ENCODE measurements at regions not wholly inside any gene's neighbourhood (a gene's known extent, or its start where the extent isn't known, plus 50 kb on each side); places are given as distances from the start of the nearest gene placed in this dataset.
"Not testable (repeated sequence)": the region's sequence is repeated elsewhere in the genome, so short reads cannot be mapped to it uniquely, and the experiment has no call there.

GRCh38 chr6:63467247-63467954 lies 104.9 kb upstream of the LOC128125822 start:
- Histone ChIP-seq H3K9ac (ENCODE audit: extremely low read depth, insufficient read length, low read length) (no peak overlapping the region), H3K9me3 (ENCODE audit: control insufficient read depth, low read depth, low read length) (no peaks in the 10 kb centered on the region), H3K14ac (ENCODE audit: insufficient read depth, low read length) (no peak overlapping the region), H4K91ac (ENCODE audit: insufficient read length, low read depth, low read length) (no peak overlapping the region), H2BK15ac (ENCODE audit: low read depth, low read length) (no peak overlapping the region), H3K23ac (ENCODE audit: insufficient read length, low read depth, low read length) (no peak overlapping the region), H2BK12ac (ENCODE audit: insufficient read length, low read depth, low read length) (no peak overlapping the region), H3K18ac (ENCODE audit: insufficient read length, low read depth, low read length) (no peak overlapping the region), H2BK5ac (ENCODE audit: insufficient read length, low read length) (no peak overlapping the region), H2AFZ (ENCODE audit: low read length) (no peak overlapping the region), H2AK5ac (ENCODE audit: insufficient read length, low read length) (no peak overlapping the region), H3K79me1 (ENCODE audit: insufficient read depth, low read depth, low read length, poor library complexity, severe bottlenecking) (no peaks in the 10 kb centered on the region), H3K27me3 (ENCODE audit: insufficient read depth, low read length) (no peaks in the 10 kb centered on the region), H4K8ac (replicated peaks; ENCODE audit: insufficient read length, low read depth, low read length) (no peak overlapping the region), H4K5ac (ENCODE audit: insufficient read length, low read depth, low read length) (no peak overlapping the region), H3K23me2 (ENCODE audit: insufficient read length, low read depth, low read length, poor library complexity, severe bottlenecking) (no peaks in the 10 kb centered on the region), H2BK120ac (ENCODE audit: low read depth, low read length, poor library complexity, severe bottlenecking) (no peak overlapping the region), H3K4me2 (ENCODE audit: insufficient read depth, insufficient read length, low read length) (no peak overlapping the region), H3K4me1 (ENCODE audit: insufficient read depth, low read length) (no peaks in the 10 kb centered on the region), H3K4ac (ENCODE audit: low read depth, low read length) (no peak overlapping the region), H3K79me2 (ENCODE audit: insufficient read depth, low read length) (no peaks in the 10 kb centered on the region), H3K56ac (ENCODE audit: insufficient read length, low read depth, low read length) (no peak overlapping the region), H3K27ac (ENCODE audit: insufficient read length, low read depth, low read length) (no peak overlapping the region), H3T11ph (ENCODE audit: low read length) (no peak overlapping the region), H4K20me1 (ENCODE audit: control insufficient read depth, insufficient read depth, insufficient read length) (no peaks in the 10 kb centered on the region), H2BK20ac (ENCODE audit: low read depth, low read length, poor library complexity, severe bottlenecking) (no peak overlapping the region)
- no peak overlapping the region for H3K27ac Mint-ChIP-seq
- WGBS (ENCODE audit: extremely low coverage, insufficient read length, low lambda C conversion rate) = no CpG with 5 or more reads among the region's 10 CpGs
- no peak overlapping the region for H3K4me3 Mint-ChIP-seq
- 0 out of 4 replicates have a peak, but pooled peaks cover 0 to 2% of the 10 kb centered on the region in 2 experiments for H3K4me1 Mint-ChIP-seq
- H3K27me3 Mint-ChIP-seq (ENCODE audit: low read depth) = no peaks in the 10 kb centered on the region
- no peak for DNase-seq
- H3K36me3 Mint-ChIP-seq (ENCODE audit: insufficient read depth in 1 of 3, low read depth in 3 of 3) = no peaks in the 10 kb centered on the region; a peak in 1 of 7 replicates
- no peaks in the 10 kb centered on the region for H3K9me3 Mint-ChIP-seq
- TF ChIP-seq CTCF (conservative IDR thresholded peaks at IDR 0.05) = no peak

GRCh38 chr6:63471145-63471544 lies 101.1 kb upstream of the LOC128125822 start:
- not testable (repeated sequence) for H2BK120ac ChIP-seq (ENCODE audit: low read depth, low read length, poor library complexity, severe bottlenecking); H3K56ac ChIP-seq (ENCODE audit: insufficient read length, low read depth, low read length); H3K9ac ChIP-seq (ENCODE audit: extremely low read depth, insufficient read length, low read length); H3K9me3 ChIP-seq (ENCODE audit: control insufficient read depth, low read depth, low read length); H4K20me1 ChIP-seq (ENCODE audit: control insufficient read depth, insufficient read depth, insufficient read length); H3K18ac ChIP-seq (ENCODE audit: insufficient read length, low read depth, low read length); H2BK20ac ChIP-seq (ENCODE audit: low read depth, low read length, poor library complexity, severe bottlenecking); H3K27me3 Mint-ChIP-seq (ENCODE audit: low read depth); H3K9me3 Mint-ChIP-seq; H3K79me2 ChIP-seq (ENCODE audit: insufficient read depth, low read length); H2AK5ac ChIP-seq (ENCODE audit: insufficient read length, low read length); H3K4me1 ChIP-seq (ENCODE audit: insufficient read depth, low read length); H2BK5ac ChIP-seq (ENCODE audit: insufficient read length, low read length); DNase-seq; H3K4me3 Mint-ChIP-seq; H3K4ac ChIP-seq (ENCODE audit: low read depth, low read length); H3K27me3 ChIP-seq (ENCODE audit: insufficient read depth, low read length); H2AFZ ChIP-seq (ENCODE audit: low read length); H4K8ac ChIP-seq (replicated peaks; ENCODE audit: insufficient read length, low read depth, low read length); H2BK15ac ChIP-seq (ENCODE audit: low read depth, low read length); H3K14ac ChIP-seq (ENCODE audit: insufficient read depth, low read length); H3K23me2 ChIP-seq (ENCODE audit: insufficient read length, low read depth, low read length, poor library complexity, severe bottlenecking); H3T11ph ChIP-seq (ENCODE audit: low read length); H3K4me2 ChIP-seq (ENCODE audit: insufficient read depth, insufficient read length, low read length); H4K5ac ChIP-seq (ENCODE audit: insufficient read length, low read depth, low read length); H3K36me3 Mint-ChIP-seq (ENCODE audit: insufficient read depth in 1 of 3, low read depth in 3 of 3); H3K79me1 ChIP-seq (ENCODE audit: insufficient read depth, low read depth, low read length, poor library complexity, severe bottlenecking); H3K27ac ChIP-seq (ENCODE audit: insufficient read length, low read depth, low read length); H3K27ac Mint-ChIP-seq; H4K91ac ChIP-seq (ENCODE audit: insufficient read length, low read depth, low read length); H3K23ac ChIP-seq (ENCODE audit: insufficient read length, low read depth, low read length); H2BK12ac ChIP-seq (ENCODE audit: insufficient read length, low read depth, low read length)
- WGBS (ENCODE audit: extremely low coverage, insufficient read length, low lambda C conversion rate) = no CpG with 5 or more reads among the region's 2 CpGs
- peaks cover 10 to 11% of the 10 kb centered on the region in 2 experiments for H3K4me1 Mint-ChIP-seq

Measured in H9 (cell line).